ENCODE measurements at regions not wholly inside any gene's neighbourhood (a gene's known extent, or its start where the extent isn't known, plus 50 kb on each side); places are given as distances from the start of the nearest gene placed in this dataset.
"Not testable (repeated sequence)": the region's sequence is repeated elsewhere in the genome, so short reads cannot be mapped to it uniquely, and the experiment has no call there.

GRCh38 chrX:8105531-8105930 is 65.5 kb downstream of the VCX2 start:
- no peak for DNase-seq

- DNase-seq: no peak
Measured at GRCh38 chrX:8103655-8104054, 67.4 kb downstream of the VCX2 start.

- no peak for DNase-seq
Measured at GRCh38 chrX:8091510-8091909, 79.6 kb downstream of the VCX2 start.

GRCh38 chrX:8090906-8091305 is 80.2 kb downstream of the VCX2 start:
- DNase-seq: no peak

- DNase-seq: no peak
Measured at GRCh38 chrX:8090482-8090881, 80.6 kb downstream of the VCX2 start.

GRCh38 chrX:8089141-8089540 is 81.9 kb downstream of the VCX2 start:
- no peak for DNase-seq

GRCh38 chrX:8084006-8084405 is 87.1 kb downstream of the VCX2 start:
- no peak for DNase-seq

- no peak for DNase-seq
Measured at GRCh38 chrX:8083286-8083685, 87.8 kb downstream of the VCX2 start.

- no peak for DNase-seq
Measured at GRCh38 chrX:8075636-8076035, 95.4 kb downstream of the VCX2 start.

GRCh38 chrX:8067754-8068462 is 103.2 kb downstream of the VCX2 start:
- no peak for DNase-seq

GRCh38 chrX:8052909-8053308 is 118.2 kb downstream of the VCX2 start:
- no peak for DNase-seq

- DNase-seq: no peak
Measured at GRCh38 chrX:8049827-8050226, 121.2 kb downstream of the VCX2 start.

GRCh38 chrX:8048466-8048865 is 121.3 kb upstream of the PNPLA4 start:
- no peak for DNase-seq

- DNase-seq: no peak
Measured at GRCh38 chrX:8044947-8045346, 117.7 kb upstream of the PNPLA4 start.

- no peak for DNase-seq
Measured at GRCh38 chrX:8043546-8043945, 116.3 kb upstream of the PNPLA4 start.

- no peak for DNase-seq
Measured at GRCh38 chrX:8043121-8043520, 115.9 kb upstream of the PNPLA4 start.

- DNase-seq: no peak
Measured at GRCh38 chrX:8042304-8042703, 115.1 kb upstream of the PNPLA4 start.

- not testable (repeated sequence) for DNase-seq
Measured at GRCh38 chrX:8039711-8040110, 112.5 kb upstream of the PNPLA4 start.

GRCh38 chrX:8037593-8038348 is 110.6 kb upstream of the PNPLA4 start:
- no peak for DNase-seq

- DNase-seq: no peak
Measured at GRCh38 chrX:8036914-8037313, 109.7 kb upstream of the PNPLA4 start.

- no peak for DNase-seq
Measured at GRCh38 chrX:8034058-8034457, 106.8 kb upstream of the PNPLA4 start.

- DNase-seq: no peak
Measured at GRCh38 chrX:8033175-8033574, 106.0 kb upstream of the PNPLA4 start.

- no peak for DNase-seq
Measured at GRCh38 chrX:8030361-8030760, 103.1 kb upstream of the PNPLA4 start.

- DNase-seq: no peak
Measured at GRCh38 chrX:8027827-8028226, 100.6 kb upstream of the PNPLA4 start.

GRCh38 chrX:8025705-8026104 is 98.5 kb upstream of the PNPLA4 start:
- DNase-seq: no peak

Data from activated naive CD4-positive, alpha-beta T cell treated with anti-CD3 and anti-CD28 coated beads, Interleukin-2, amount 50 U/mL, for 16 hours (primary cell).